Liver (tissue), 8 donors: ENCODE measurements at regions not wholly inside any gene's neighbourhood (a gene's known extent, or its start where the extent isn't known, plus 50 kb on each side); places are given as distances from the start of the nearest gene placed in this dataset.

ENCODE experiments used
- DNase-seq: peaks from one replicate; pipeline ENCODE4 v3.0.0-alpha.2; 2017; ENCODE audit warnings: low spot score
- H3K27ac ChIP-seq, 2 donors: one replicate each; pipeline ENCODE4 v1.7.0; 2013; ENCODE audit warnings: inconsistent platforms in 2 of 2, low read length in 2 of 2, control low read depth in 1 of 2, low read depth in 1 of 2, mild to moderate bottlenecking in 1 of 2
- H3K27me3 ChIP-seq, 4 donors: one replicate each; pipeline versions ENCODE4 v1.6.1 to v1.7.0; 2013; ENCODE audit warnings: low read length in 3 of 4, inconsistent platforms in 1 of 4, mild to moderate bottlenecking in 1 of 4, moderate library complexity in 1 of 4; ENCODE audit not compliant: control insufficient read depth in 4 of 4, insufficient read depth in 4 of 4
- H3K36me3 ChIP-seq, 4 donors: one replicate each; pipeline versions ENCODE4 v1.6.1 to v1.7.0; 2013; ENCODE audit warnings: low read length in 3 of 4, mild to moderate bottlenecking in 3 of 4, low read depth in 1 of 4, moderate library complexity in 1 of 4; ENCODE audit not compliant: control insufficient read depth in 4 of 4, insufficient read depth in 3 of 4
- H3K4me1 ChIP-seq, 4 donors: one replicate each; pipeline versions ENCODE4 v1.6.1 to v1.7.0; 2013; ENCODE audit warnings: low read length in 3 of 4, mild to moderate bottlenecking in 3 of 4, moderate library complexity in 1 of 4; ENCODE audit not compliant: control insufficient read depth in 4 of 4, insufficient read depth in 4 of 4
- H3K4me3 ChIP-seq, 3 donors: one replicate each; pipeline versions ENCODE4 v1.6.1 to v1.7.0; 2013; ENCODE audit warnings: low read length in 3 of 3, control low read depth in 1 of 3, low read depth in 1 of 3, mild to moderate bottlenecking in 1 of 3
- H3K9ac ChIP-seq, 2 donors: one replicate each; pipeline ENCODE4 v1.7.0; 2013; ENCODE audit warnings: low read length in 2 of 2, mild to moderate bottlenecking in 2 of 2, moderate library complexity in 2 of 2, control low read depth in 1 of 2, low read depth in 1 of 2
- H3K9me3 ChIP-seq, 4 donors: one replicate each; pipeline versions ENCODE4 v1.6.1 to v1.7.0; 2013; ENCODE audit warnings: low read length in 3 of 4; ENCODE audit not compliant: control insufficient read depth in 4 of 4
- ATF3 ChIP-seq: IDR thresholded peaks from 2 replicates; pipeline ENCODE4 v1.6.1; 2016; ENCODE audit warnings: antibody characterized with exemption
- CTCF ChIP-seq: fragments of 150-350 bp; IDR thresholded peaks from 2 replicates; pipeline ENCODE4 v1.5.1; 2017; ENCODE audit warnings: improper control_type of control experiment, low read depth, low read length; ENCODE audit not compliant: missing input control
- EGR1 ChIP-seq, 2 donors: IDR thresholded peaks; 2 replicates each; pipeline ENCODE4 v1.6.1; 2016 to 2018; ENCODE audit warnings: antibody characterized with exemption in 2 of 2, low read depth in 2 of 2
- FOXA1 ChIP-seq: IDR thresholded peaks from 2 replicates; pipeline ENCODE4 v1.6.1; 2016; ENCODE audit warnings: antibody characterized with exemption
- FOXA2 ChIP-seq: IDR thresholded peaks from 2 replicates; pipeline ENCODE4 v1.6.1; 2016; ENCODE audit warnings: antibody characterized with exemption
- GABPA ChIP-seq, 2 donors: IDR thresholded peaks in 1 of 2; conservative IDR thresholded peaks in 1 of 2; 2 replicates each; pipeline ENCODE4 v1.6.1; 2016; ENCODE audit warnings: antibody characterized with exemption in 2 of 2, mild to moderate bottlenecking in 1 of 2, moderate library complexity in 1 of 2
- HNF4A ChIP-seq, 2 donors: conservative IDR thresholded peaks; 2 replicates each; pipeline ENCODE4 v1.6.1; 2016; ENCODE audit warnings: antibody characterized with exemption in 2 of 2, mild to moderate bottlenecking in 2 of 2
- HNF4G ChIP-seq: IDR thresholded peaks from 2 replicates; pipeline ENCODE4 v1.6.1; 2016; ENCODE audit warnings: antibody characterized with exemption
- JUND ChIP-seq, 2 donors: IDR thresholded peaks; 2 replicates each; pipeline ENCODE4 v1.6.1; 2016; ENCODE audit warnings: antibody characterized with exemption in 2 of 2
- MAX ChIP-seq: IDR thresholded peaks from 2 replicates; pipeline ENCODE4 v1.6.1; 2016; ENCODE audit warnings: antibody characterized with exemption
- NR2F2 ChIP-seq: IDR thresholded peaks from 2 replicates; pipeline ENCODE4 v1.6.1; 2016; ENCODE audit warnings: antibody characterized with exemption
- RXRA ChIP-seq, 2 donors: IDR thresholded peaks; 2 replicates each; pipeline ENCODE4 v1.6.1; 2017 to 2018; ENCODE audit warnings: antibody characterized with exemption in 2 of 2, mild to moderate bottlenecking in 1 of 2
- SP1 ChIP-seq: IDR thresholded peaks from 2 replicates; pipeline ENCODE4 v1.6.1; 2018; ENCODE audit warnings: antibody characterized with exemption, mild to moderate bottlenecking
- TAF1 ChIP-seq: conservative IDR thresholded peaks from 2 replicates; pipeline ENCODE4 v1.6.1; 2016; ENCODE audit warnings: antibody characterized with exemption, mild to moderate bottlenecking
- YY1 ChIP-seq: IDR thresholded peaks from 2 replicates; pipeline ENCODE4 v1.6.1; 2016; ENCODE audit warnings: antibody characterized with exemption, mild to moderate bottlenecking
- ZBTB33 ChIP-seq: IDR thresholded peaks from 2 replicates; pipeline ENCODE4 v1.6.1; 2016; ENCODE audit warnings: antibody characterized with exemption
- WGBS: extraction: QIAGEN DNeasy Blood & Tissue Kit; methylation state at CpG from one replicate; pipeline ENCODE4 v1.1.7; 2013; 5-methylcytosine and 5-hydroxymethylcytosine counted together
- donor health status: healthy.
- donor health status: healthy.
- donor health status: healthy.
- donor health status: healthy.
- donor health status: healthy.

DNA sequence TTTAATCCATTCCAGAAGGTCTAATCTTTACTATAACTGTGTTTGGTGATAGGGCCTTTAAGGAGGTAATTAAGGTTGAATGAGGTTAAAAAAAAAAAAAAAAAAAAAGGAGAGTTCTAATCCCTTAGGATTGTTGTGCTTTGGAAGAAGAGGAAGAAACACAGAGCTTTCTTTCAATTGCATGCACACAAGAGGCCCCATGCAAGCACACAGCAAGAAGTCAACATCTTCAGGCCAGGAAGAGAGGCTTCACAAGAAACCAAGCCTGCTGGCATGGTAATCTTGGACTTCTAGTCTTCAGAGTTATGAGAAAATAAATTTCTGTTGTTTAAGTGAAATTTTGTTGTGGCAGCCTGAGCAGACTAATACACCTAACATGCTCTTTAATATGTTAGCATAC lies 118.6 kb downstream of the NAA11 start:
- H3K36me3 ChIP-seq: no peaks in the 10 kb centered on the region
- no peak overlapping the region for H3K9ac ChIP-seq
- H3K9me3 ChIP-seq: peaks cover 0 to 2% (median 0%) of the 10 kb centered on the region in 4 donors
- no peak overlapping the region for H3K4me3 ChIP-seq
- H3K4me1 ChIP-seq: no peaks in the 10 kb centered on the region
- DNase-seq: no peak
- H3K27me3 ChIP-seq: no peaks in the 10 kb centered on the region
- TF ChIP-seq EGR1 (IDR thresholded peaks at IDR 0.05; ENCODE audit: low read depth in 2 of 2) (no peak), YY1 (no peak), ATF3 (no peak), TAF1 (no peak), SP1 (no peak)
- H3K27ac ChIP-seq: no peak overlapping the region

GRCh38 chr4:79206660-79207059 lies 119.2 kb downstream of the NAA11 start:
- no peak for TF ChIP-seq GABPA (IDR thresholded peaks at IDR 0.05 in 1 of 2, conservative IDR thresholded peaks at IDR 0.05 in 1 of 2)
- no peak for TF ChIP-seq MAX
- no peak for TF ChIP-seq EGR1 (IDR thresholded peaks at IDR 0.05; ENCODE audit: low read depth in 2 of 2)
- no peak for TF ChIP-seq RXRA (IDR thresholded peaks at IDR 0.05)
- TF ChIP-seq HNF4A (conservative IDR thresholded peaks at IDR 0.05): no peak
- no peak for TF ChIP-seq TAF1
- no peak for TF ChIP-seq JUND (IDR thresholded peaks at IDR 0.05)
- no peak for TF ChIP-seq FOXA1
- no peak for TF ChIP-seq ZBTB33
- no peak for TF ChIP-seq SP1
- no peak for TF ChIP-seq ATF3
- TF ChIP-seq HNF4G: no peak
- no peak for TF ChIP-seq YY1
- no peak for TF ChIP-seq CTCF
- no peak for TF ChIP-seq FOXA2
- TF ChIP-seq NR2F2: no peak
- H3K4me1 ChIP-seq: no peaks in the 10 kb centered on the region
- no peaks in the 10 kb centered on the region for H3K36me3 ChIP-seq
- 78% methylated on average over 4 of the region's 4 CpGs for WGBS
- H3K9ac ChIP-seq: no peak overlapping the region
- peaks cover 0 to 2% (median 0%) of the 10 kb centered on the region in 4 donors for H3K9me3 ChIP-seq
- no peak overlapping the region for H3K4me3 ChIP-seq
- no peak overlapping the region for H3K27ac ChIP-seq
- no peaks in the 10 kb centered on the region for H3K27me3 ChIP-seq
- DNase-seq: no peak
